Loucy (cell line): ENCODE measurements at regions not wholly inside any gene's neighbourhood (a gene's known extent, or its start where the extent isn't known, plus 50 kb on each side); places are given as distances from the start of the nearest gene placed in this dataset.

ENCODE experiments used
- EZH2phosphoT487 ChIP-seq: fragments of 200-600 bp; IDR thresholded peaks from 2 replicates; pipeline ENCODE4 v1.6.1; 2018; ENCODE audit warnings: antibody characterized with exemption, mild to moderate bottlenecking, moderate library complexity, borderline replicate concordance
- TF ChIP-seq, protein P1 (sequence below): fragments of 200-600 bp; sonication (generic); conservative IDR thresholded peaks from 2 replicates; pipeline ENCODE4 v1.5.1; 2014; ENCODE audit warnings: mild to moderate bottlenecking, antibody characterized with exemption, low read length

DNA sequence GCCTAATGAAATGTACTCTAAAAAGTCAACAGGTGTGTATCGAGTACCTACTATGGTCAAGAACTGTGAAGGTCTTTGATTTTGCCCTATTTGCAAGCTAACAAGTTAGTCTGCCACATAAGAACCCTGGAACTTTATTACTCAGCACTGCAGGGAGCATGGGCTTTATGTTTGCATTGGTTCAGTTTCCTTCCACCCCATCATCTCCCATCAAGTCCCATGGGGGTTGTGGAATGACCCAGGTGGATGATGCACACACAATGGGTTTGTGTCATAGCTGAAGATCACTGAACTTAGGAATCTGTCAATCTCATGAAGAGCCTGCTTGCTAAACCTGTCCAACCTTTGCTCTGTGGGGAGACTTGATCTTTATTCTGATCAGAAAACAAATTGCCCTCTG, 265.5 kb downstream of the RPRM start:
- TF ChIP-seq, protein P1, sequence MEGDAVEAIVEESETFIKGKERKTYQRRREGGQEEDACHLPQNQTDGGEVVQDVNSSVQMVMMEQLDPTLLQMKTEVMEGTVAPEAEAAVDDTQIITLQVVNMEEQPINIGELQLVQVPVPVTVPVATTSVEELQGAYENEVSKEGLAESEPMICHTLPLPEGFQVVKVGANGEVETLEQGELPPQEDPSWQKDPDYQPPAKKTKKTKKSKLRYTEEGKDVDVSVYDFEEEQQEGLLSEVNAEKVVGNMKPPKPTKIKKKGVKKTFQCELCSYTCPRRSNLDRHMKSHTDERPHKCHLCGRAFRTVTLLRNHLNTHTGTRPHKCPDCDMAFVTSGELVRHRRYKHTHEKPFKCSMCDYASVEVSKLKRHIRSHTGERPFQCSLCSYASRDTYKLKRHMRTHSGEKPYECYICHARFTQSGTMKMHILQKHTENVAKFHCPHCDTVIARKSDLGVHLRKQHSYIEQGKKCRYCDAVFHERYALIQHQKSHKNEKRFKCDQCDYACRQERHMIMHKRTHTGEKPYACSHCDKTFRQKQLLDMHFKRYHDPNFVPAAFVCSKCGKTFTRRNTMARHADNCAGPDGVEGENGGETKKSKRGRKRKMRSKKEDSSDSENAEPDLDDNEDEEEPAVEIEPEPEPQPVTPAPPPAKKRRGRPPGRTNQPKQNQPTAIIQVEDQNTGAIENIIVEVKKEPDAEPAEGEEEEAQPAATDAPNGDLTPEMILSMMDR = no peak
- TF ChIP-seq EZH2phosphoT487 = no peak
